ENCODE measurements at regions not wholly inside any gene's neighbourhood (a gene's known extent, or its start where the extent isn't known, plus 50 kb on each side); places are given as distances from the start of the nearest gene placed in this dataset.

DNA sequence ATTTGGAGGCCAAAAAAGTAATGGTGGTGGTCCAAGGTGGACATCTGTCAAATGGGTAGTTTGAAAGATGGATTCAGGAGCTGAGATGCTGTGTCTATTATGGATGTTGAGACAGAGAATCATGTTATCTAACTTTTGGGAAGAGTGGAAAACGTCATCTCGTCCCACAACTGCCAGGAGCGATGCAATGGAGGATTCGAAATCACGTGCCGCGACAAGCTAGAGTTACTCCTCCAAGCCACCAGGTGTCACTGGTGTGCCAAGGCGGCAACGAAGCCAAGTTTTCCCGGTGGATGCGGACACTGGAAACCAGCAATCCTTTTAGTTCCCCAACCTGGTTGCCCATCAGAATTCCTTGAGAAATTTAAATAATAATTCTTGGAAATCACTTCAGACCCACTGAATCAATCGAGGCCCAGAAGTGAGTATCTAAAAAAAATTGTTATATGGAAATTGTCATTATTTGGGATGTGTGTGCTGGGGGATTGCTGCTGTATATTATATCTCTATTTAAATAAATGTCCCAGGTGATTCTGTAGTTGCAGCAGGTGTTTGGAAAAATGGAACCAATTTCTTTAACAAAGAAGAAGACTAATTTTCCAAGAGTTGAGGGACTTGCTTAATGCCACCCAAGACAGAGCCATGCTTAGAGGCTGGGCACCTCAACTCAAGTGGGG, 206.1 kb downstream of the HAPSTR1 start (continued):
- TF ChIP-seq SP2 (IDR thresholded peaks at IDR 0.05; ENCODE audit: extremely low read depth, low read depth, low read length, poor library complexity, severe bottlenecking) (peak; percentile 13), NR4A1 (CRISPR knock-in tag; IDR thresholded peaks at IDR 0.05) (no peak), NR4A1 (tag; IDR thresholded peaks at IDR 0.05) (no peak), NR2C1 (IDR thresholded peaks at IDR 0.05) (no peak), NR2C1 (tag; IDR thresholded peaks at IDR 0.05) (no peak), TCFL5 (CRISPR knock-in tag; conservative IDR thresholded peaks at IDR 0.05) (no peak), GABPB1 (CRISPR knock-in tag; IDR thresholded peaks at IDR 0.05) (no peak), SMC3 (conservative IDR thresholded peaks at IDR 0.05; ENCODE audit: insufficient read depth, low read depth, low read length) (peak; percentile 72), RBM25 (IDR thresholded peaks at IDR 0.05; ENCODE audit: low read depth, low read length, severe bottlenecking) (no peak), PYGO2 (tag; IDR thresholded peaks at IDR 0.05) (no peak), MXI1 (IDR thresholded peaks at IDR 0.05; ENCODE audit: low read depth, low read length) (no peak), ZNF124 (CRISPR knock-in tag; IDR thresholded peaks at IDR 0.05) (no peak), YY1 (IDR thresholded peaks at IDR 0.05; ENCODE audit: borderline replicate concordance in 1 of 3, control insufficient read depth in 1 of 3, extremely low read depth in 1 of 3, insufficient read depth in 3 of 3, insufficient read length in 1 of 3, insufficient replicate concordance in 2 of 3, low read depth in 1 of 3, low read length in 2 of 3) (peak in 1 of 3 experiments; percentile 80), CCAR2 (IDR thresholded peaks at IDR 0.05; ENCODE audit: low read depth, low read length) (no peak), ZNF184 (CRISPR knock-in tag; IDR thresholded peaks at IDR 0.05) (no peak), FOXJ2 (tag; IDR thresholded peaks at IDR 0.05) (no peak), GABPB2 (CRISPR knock-in tag; conservative IDR thresholded peaks at IDR 0.05) (no peak)
- TF ChIP-seq, protein P1, sequence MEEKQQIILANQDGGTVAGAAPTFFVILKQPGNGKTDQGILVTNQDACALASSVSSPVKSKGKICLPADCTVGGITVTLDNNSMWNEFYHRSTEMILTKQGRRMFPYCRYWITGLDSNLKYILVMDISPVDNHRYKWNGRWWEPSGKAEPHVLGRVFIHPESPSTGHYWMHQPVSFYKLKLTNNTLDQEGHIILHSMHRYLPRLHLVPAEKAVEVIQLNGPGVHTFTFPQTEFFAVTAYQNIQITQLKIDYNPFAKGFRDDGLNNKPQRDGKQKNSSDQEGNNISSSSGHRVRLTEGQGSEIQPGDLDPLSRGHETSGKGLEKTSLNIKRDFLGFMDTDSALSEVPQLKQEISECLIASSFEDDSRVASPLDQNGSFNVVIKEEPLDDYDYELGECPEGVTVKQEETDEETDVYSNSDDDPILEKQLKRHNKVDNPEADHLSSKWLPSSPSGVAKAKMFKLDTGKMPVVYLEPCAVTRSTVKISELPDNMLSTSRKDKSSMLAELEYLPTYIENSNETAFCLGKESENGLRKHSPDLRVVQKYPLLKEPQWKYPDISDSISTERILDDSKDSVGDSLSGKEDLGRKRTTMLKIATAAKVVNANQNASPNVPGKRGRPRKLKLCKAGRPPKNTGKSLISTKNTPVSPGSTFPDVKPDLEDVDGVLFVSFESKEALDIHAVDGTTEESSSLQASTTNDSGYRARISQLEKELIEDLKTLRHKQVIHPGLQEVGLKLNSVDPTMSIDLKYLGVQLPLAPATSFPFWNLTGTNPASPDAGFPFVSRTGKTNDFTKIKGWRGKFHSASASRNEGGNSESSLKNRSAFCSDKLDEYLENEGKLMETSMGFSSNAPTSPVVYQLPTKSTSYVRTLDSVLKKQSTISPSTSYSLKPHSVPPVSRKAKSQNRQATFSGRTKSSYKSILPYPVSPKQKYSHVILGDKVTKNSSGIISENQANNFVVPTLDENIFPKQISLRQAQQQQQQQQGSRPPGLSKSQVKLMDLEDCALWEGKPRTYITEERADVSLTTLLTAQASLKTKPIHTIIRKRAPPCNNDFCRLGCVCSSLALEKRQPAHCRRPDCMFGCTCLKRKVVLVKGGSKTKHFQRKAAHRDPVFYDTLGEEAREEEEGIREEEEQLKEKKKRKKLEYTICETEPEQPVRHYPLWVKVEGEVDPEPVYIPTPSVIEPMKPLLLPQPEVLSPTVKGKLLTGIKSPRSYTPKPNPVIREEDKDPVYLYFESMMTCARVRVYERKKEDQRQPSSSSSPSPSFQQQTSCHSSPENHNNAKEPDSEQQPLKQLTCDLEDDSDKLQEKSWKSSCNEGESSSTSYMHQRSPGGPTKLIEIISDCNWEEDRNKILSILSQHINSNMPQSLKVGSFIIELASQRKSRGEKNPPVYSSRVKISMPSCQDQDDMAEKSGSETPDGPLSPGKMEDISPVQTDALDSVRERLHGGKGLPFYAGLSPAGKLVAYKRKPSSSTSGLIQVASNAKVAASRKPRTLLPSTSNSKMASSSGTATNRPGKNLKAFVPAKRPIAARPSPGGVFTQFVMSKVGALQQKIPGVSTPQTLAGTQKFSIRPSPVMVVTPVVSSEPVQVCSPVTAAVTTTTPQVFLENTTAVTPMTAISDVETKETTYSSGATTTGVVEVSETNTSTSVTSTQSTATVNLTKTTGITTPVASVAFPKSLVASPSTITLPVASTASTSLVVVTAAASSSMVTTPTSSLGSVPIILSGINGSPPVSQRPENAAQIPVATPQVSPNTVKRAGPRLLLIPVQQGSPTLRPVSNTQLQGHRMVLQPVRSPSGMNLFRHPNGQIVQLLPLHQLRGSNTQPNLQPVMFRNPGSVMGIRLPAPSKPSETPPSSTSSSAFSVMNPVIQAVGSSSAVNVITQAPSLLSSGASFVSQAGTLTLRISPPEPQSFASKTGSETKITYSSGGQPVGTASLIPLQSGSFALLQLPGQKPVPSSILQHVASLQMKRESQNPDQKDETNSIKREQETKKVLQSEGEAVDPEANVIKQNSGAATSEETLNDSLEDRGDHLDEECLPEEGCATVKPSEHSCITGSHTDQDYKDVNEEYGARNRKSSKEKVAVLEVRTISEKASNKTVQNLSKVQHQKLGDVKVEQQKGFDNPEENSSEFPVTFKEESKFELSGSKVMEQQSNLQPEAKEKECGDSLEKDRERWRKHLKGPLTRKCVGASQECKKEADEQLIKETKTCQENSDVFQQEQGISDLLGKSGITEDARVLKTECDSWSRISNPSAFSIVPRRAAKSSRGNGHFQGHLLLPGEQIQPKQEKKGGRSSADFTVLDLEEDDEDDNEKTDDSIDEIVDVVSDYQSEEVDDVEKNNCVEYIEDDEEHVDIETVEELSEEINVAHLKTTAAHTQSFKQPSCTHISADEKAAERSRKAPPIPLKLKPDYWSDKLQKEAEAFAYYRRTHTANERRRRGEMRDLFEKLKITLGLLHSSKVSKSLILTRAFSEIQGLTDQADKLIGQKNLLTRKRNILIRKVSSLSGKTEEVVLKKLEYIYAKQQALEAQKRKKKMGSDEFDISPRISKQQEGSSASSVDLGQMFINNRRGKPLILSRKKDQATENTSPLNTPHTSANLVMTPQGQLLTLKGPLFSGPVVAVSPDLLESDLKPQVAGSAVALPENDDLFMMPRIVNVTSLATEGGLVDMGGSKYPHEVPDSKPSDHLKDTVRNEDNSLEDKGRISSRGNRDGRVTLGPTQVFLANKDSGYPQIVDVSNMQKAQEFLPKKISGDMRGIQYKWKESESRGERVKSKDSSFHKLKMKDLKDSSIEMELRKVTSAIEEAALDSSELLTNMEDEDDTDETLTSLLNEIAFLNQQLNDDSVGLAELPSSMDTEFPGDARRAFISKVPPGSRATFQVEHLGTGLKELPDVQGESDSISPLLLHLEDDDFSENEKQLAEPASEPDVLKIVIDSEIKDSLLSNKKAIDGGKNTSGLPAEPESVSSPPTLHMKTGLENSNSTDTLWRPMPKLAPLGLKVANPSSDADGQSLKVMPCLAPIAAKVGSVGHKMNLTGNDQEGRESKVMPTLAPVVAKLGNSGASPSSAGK (IDR thresholded peaks at IDR 0.05) = peak; percentile 28; the same call in 1 of the 2 replicates
